GM12865 (cell line): ENCODE measurements at regions not wholly inside any gene's neighbourhood (a gene's known extent, or its start where the extent isn't known, plus 50 kb on each side); places are given as distances from the start of the nearest gene placed in this dataset.

Source experiments
- DNase-seq: peaks from one replicate; pipeline ENCODE4 v3.0.0; 2010; ENCODE audit warnings: low read depth
- H3K4me3 ChIP-seq: 2 replicates; pipeline ENCODE4 v1.5.1; 2011; ENCODE audit warnings: mild to moderate bottlenecking, low read depth, low read length, control low read depth
- TF ChIP-seq, protein P1 (sequence below): IDR thresholded peaks from 2 replicates; pipeline ENCODE4 v1.5.1; 2011; ENCODE audit warnings: low read length, control low read depth, low read depth, inconsistent platforms; ENCODE audit not compliant: insufficient read depth; ENCODE audit errors: missing control alignments

DNA sequence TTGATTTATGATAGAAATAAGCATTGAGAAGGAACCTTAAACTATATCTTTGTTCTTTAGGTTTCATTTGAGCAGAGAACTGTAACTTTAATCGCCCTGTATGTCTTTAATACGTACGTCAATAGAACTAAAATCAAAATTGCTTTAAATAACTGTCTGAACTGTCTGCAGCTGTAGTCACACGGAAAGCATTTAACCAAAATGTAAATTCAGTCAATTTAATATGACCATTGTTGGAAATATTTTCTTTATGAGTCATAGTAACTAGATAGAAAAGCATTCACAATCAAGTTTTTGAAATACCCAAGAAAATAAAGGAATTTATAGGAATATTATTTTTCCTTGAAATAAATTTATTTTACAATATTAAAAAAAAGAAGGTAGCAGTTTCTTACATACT is 157.1 kb upstream of the CDH6 start:
- no peak for DNase-seq
- TF ChIP-seq, protein P1, sequence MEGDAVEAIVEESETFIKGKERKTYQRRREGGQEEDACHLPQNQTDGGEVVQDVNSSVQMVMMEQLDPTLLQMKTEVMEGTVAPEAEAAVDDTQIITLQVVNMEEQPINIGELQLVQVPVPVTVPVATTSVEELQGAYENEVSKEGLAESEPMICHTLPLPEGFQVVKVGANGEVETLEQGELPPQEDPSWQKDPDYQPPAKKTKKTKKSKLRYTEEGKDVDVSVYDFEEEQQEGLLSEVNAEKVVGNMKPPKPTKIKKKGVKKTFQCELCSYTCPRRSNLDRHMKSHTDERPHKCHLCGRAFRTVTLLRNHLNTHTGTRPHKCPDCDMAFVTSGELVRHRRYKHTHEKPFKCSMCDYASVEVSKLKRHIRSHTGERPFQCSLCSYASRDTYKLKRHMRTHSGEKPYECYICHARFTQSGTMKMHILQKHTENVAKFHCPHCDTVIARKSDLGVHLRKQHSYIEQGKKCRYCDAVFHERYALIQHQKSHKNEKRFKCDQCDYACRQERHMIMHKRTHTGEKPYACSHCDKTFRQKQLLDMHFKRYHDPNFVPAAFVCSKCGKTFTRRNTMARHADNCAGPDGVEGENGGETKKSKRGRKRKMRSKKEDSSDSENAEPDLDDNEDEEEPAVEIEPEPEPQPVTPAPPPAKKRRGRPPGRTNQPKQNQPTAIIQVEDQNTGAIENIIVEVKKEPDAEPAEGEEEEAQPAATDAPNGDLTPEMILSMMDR, result no peak
- H3K4me3 ChIP-seq, result no peak overlapping the region

DNA sequence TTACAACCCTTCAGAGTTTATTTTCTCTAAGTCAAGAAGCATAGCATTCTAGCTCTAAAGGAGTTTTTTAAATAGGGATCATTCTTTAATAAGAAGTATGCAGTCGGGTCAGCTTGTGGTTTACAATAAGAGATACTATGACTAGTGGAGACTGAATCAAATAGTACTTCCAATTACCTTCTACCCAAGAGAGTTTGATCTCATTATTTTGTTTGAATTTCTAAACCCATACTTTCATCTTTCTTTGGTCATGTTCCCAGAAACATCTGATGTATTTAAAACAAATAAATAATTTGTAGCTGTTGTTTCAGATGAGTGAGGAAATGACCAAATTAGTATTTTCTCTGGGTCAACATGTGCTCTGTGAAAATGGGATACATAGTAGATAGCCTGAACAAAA is 160.2 kb upstream of the CDH6 start:
- TF ChIP-seq, protein P1, result no peak
- no peak for DNase-seq
- H3K4me3 ChIP-seq, result no peak overlapping the region

DNA sequence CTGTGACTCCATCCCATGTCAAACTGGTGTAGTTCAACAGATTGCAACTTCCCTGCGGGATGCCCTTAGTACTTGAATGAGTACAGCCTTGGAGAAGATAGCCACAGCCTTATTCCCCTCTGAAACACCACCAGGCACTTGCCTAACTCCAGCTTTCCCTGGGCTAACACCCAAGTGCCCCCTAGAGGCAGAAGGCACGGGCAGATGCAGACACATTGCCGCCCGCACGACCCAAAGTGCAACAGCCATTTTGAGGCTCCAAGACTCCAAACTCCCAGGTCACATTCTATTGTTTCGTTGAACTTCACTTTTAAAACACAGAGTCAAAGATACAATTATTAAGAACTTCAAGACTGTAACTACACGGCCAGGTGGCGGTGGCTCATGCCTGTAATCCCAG is 163.6 kb upstream of the CDH6 start:
- DNase-seq, result no peak
- TF ChIP-seq, protein P1, result no peak
- H3K4me3 ChIP-seq, result no peak overlapping the region

DNA sequence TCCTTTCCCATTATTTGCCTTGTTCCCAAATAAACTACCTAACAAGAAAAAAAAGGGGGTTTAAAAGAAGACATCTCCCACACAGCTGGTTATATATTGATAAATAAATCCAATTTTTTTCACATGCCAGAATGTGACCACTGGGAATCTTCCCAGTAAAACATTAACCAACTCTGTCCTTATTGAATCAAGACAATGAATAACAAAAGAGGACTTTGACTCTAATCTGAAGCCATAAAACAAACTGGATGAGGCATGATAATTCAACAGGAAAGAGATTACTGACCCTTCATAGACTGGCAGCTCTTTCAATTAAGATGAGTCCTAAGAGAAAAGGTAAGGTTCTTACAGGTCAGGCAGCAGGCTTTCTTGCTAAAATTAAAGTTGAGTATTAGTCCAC is 165.8 kb upstream of the CDH6 start:
- TF ChIP-seq, protein P1, result no peak
- no peak for DNase-seq
- no peak overlapping the region for H3K4me3 ChIP-seq

DNA sequence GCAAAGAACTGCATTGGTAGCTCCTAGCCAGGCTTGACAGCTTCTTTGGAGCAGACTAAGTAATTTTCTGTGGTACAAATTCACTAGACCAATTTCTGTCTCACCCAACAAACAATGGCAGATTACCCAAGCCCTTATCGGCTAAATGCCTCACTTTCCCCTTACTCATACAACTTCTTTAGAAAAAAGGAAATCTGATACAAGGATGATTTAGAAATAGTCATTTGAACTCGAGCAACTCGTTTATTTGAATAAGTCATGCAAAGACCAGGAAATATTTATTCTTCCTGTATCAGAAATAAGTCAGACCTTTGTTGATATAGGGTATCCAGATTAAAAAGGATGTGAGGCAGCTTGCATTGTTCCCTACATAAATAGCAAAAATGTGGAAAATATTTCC is 170.4 kb upstream of the CDH6 start:
- H3K4me3 ChIP-seq, result no peak overlapping the region
- DNase-seq, result no peak
- TF ChIP-seq, protein P1, result no peak

DNA sequence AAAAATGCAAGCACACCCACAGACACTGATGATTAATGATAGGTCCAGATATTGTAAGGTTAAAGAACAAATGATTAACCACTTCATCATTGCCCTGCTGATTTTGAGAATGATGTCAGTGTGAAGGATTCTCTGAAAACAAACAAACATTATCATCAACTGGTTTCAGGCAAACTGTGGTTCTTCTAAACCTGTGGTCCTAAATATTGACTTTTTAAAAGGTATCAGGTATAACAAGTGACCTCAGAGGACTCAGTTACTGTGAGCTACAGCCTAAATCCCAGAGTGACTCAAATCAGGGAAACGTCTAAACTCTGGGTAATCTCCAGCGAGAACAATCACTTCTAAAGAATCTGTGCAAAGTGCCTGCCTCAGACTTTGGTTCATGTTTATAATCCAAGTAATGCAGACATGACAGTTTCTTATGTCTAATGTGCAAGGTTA is 172.3 kb upstream of the CDH6 start:
- TF ChIP-seq, protein P1, result no peak
- no peak overlapping the region for H3K4me3 ChIP-seq
- DNase-seq, result no peak

DNA sequence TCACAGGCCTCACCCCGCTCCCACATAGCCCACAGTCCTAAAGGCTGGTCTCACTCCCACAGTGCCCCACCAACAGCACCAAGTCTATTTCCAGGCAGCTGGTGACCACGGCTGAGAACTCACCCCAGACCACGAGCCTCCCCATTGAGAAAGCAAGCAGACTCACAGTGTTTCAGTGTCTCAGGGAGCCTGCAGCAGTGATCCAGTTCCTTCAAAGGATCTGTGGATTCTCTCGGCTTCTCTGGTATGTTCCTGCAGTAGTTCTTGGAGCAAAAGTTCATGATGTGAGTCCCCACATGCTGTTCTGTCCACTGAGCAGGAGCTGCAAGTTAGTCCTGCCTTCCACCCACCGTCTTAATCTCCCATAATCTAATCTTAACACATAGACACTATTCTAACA is 185.3 kb upstream of the CDH6 start:
- DNase-seq, result no peak
- TF ChIP-seq, protein P1, result no peak
- no peak overlapping the region for H3K4me3 ChIP-seq
